ENCODE measurements at regions not wholly inside any gene's neighbourhood (a gene's known extent, or its start where the extent isn't known, plus 50 kb on each side); places are given as distances from the start of the nearest gene placed in this dataset.
"Not testable (repeated sequence)": the region's sequence is repeated elsewhere in the genome, so short reads cannot be mapped to it uniquely, and the experiment has no call there.

DNA sequence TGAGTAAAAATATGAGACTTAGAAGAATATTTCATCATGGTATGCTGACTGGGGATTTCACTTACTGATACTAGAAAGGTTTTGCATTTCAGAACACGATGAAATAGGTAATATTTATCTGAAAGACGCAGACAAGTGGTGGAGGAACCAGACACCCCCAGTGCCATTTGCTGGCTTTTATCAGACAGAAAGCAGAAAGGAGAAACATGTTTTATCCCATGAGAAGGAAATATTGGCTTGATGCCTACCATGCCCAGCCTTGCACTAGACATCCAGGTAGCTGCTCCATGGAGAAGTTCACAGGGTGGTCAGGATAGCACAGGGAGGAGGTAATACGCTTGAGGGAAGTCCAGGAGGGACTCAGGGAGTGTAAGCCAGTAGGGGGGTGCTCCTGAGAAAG is 258.9 kb upstream of the PLGLB2 start:
- not testable (repeated sequence) for TF ChIP-seq POLR2A (IDR thresholded peaks at IDR 0.05; ENCODE audit: low read length); GATA1 (IDR thresholded peaks at IDR 0.05; ENCODE audit: low read depth, low read length)
